DND-41 (cell line): ENCODE measurements at regions not wholly inside any gene's neighbourhood (a gene's known extent, or its start where the extent isn't known, plus 50 kb on each side); places are given as distances from the start of the nearest gene placed in this dataset.

ENCODE experiments used
- ATAC-seq: fragments of 200-7000 bp; cut with Tn5 transposase; 3 replicates; pipeline ENCODE4 v1.9.1; 2021; ENCODE audit warnings: low read depth; ENCODE audit not compliant: insufficient read depth
- DNase-seq: peaks from one replicate; pipeline ENCODE4 v3.0.0-alpha.2; 2020
- H2AFZ ChIP-seq: 2 replicates; pipeline ENCODE4 v1.6.0; 2012; ENCODE audit warnings: low read depth, low read length
- H3K27ac ChIP-seq: 2 replicates; pipeline ENCODE4 v1.5.1; 2012; ENCODE audit warnings: low read length, inconsistent platforms
- H3K27me3 ChIP-seq: fragments of 200-600 bp; sonication (generic); 2 replicates; pipeline ENCODE4 v1.6.0; 2012; ENCODE audit warnings: low read length, mild to moderate bottlenecking, inconsistent platforms; ENCODE audit not compliant: insufficient read depth, poor library complexity
- H3K36me3 ChIP-seq: 2 replicates; pipeline ENCODE4 v1.5.1; 2012; ENCODE audit warnings: low read length, inconsistent platforms; ENCODE audit not compliant: insufficient read depth
- H3K4me1 ChIP-seq: 2 replicates; pipeline ENCODE4 v1.5.1; 2012; ENCODE audit warnings: mild to moderate bottlenecking, low read length; ENCODE audit not compliant: insufficient read depth
- H3K4me2 ChIP-seq: 2 replicates; pipeline ENCODE4 v1.6.0; 2012; ENCODE audit warnings: mild to moderate bottlenecking, moderate library complexity, low read length, inconsistent platforms; ENCODE audit not compliant: insufficient read depth
- H3K4me3 ChIP-seq, 2 experiments: fragments of 200-600 bp in 1 of 2; shearing (Covaris generic) in 1 of 2; 2 replicates each; pipeline ENCODE4 v1.5.1; 2012 to 2016; ENCODE audit warnings: inconsistent platforms in 2 of 2, low read length in 2 of 2, mild to moderate bottlenecking in 2 of 2, low read depth in 1 of 2, moderate library complexity in 1 of 2
- H3K79me2 ChIP-seq: 2 replicates; pipeline ENCODE4 v1.6.0; 2012; ENCODE audit warnings: low read length, inconsistent platforms; ENCODE audit not compliant: insufficient read depth
- H3K9ac ChIP-seq: 2 replicates; pipeline ENCODE4 v1.6.0; 2012; ENCODE audit warnings: low read depth, mild to moderate bottlenecking, inconsistent platforms, low read length, moderate library complexity
- H3K9me3 ChIP-seq: 2 replicates; pipeline ENCODE4 v1.5.1; 2012; ENCODE audit warnings: low read length, moderate library complexity, mild to moderate bottlenecking, inconsistent platforms; ENCODE audit not compliant: insufficient read depth, severe bottlenecking
- H4K20me1 ChIP-seq: 2 replicates; pipeline ENCODE4 v1.6.0; 2012; ENCODE audit warnings: low read length; ENCODE audit not compliant: insufficient read depth
- EZH2 ChIP-seq: IDR thresholded peaks from 3 replicates; pipeline ENCODE4 v1.6.1; 2012; ENCODE audit warnings: borderline replicate concordance, low read depth, mild to moderate bottlenecking, moderate library complexity, low read length, inconsistent platforms; ENCODE audit not compliant: severe bottlenecking
- TF ChIP-seq, protein P1 (sequence below): IDR thresholded peaks from 2 replicates; pipeline ENCODE4 v1.5.1; 2012; ENCODE audit warnings: borderline replicate concordance, low read length, moderate library complexity, mild to moderate bottlenecking; ENCODE audit not compliant: poor library complexity, severe bottlenecking; ENCODE audit errors: extremely low read depth

DNA sequence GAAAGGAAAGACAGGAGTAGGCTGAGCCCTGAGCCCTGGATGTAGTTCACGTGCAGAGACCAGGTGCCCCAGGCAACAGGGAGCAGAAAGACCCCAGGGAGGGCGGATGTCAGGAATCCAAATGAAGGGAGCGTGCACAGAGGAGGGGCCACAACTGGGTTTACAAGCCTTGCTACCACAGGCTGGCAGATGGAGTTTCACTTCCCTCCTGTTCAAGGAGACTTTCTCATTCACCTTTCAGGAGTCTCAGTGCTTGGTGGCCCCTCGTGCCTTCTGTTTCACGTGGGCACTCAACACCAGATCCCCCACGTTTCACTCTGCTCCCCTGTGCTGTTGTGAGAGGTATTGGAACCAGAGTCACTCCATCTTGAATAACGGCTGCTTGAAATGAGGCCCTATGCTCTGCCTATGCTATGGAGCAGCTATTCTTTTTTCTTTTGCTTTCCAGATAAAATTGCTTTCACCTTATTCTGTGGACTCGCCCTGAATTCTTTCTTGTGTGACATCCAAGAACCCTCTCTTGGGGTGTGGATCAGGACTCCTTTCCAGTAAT is 601.4 kb upstream of the IGFBP3 start:
- ATAC-seq, result no peak
- H3K4me3 ChIP-seq, result no peak overlapping the region
- H3K4me2 ChIP-seq, result no peak overlapping the region
- H3K36me3 ChIP-seq, result no peaks in the 10 kb centered on the region
- no peak overlapping the region for H2AFZ ChIP-seq
- peaks cover 4% of the 10 kb centered on the region for H3K9me3 ChIP-seq
- H3K27ac ChIP-seq, result no peak overlapping the region
- no peak for TF ChIP-seq EZH2
- TF ChIP-seq, protein P1, sequence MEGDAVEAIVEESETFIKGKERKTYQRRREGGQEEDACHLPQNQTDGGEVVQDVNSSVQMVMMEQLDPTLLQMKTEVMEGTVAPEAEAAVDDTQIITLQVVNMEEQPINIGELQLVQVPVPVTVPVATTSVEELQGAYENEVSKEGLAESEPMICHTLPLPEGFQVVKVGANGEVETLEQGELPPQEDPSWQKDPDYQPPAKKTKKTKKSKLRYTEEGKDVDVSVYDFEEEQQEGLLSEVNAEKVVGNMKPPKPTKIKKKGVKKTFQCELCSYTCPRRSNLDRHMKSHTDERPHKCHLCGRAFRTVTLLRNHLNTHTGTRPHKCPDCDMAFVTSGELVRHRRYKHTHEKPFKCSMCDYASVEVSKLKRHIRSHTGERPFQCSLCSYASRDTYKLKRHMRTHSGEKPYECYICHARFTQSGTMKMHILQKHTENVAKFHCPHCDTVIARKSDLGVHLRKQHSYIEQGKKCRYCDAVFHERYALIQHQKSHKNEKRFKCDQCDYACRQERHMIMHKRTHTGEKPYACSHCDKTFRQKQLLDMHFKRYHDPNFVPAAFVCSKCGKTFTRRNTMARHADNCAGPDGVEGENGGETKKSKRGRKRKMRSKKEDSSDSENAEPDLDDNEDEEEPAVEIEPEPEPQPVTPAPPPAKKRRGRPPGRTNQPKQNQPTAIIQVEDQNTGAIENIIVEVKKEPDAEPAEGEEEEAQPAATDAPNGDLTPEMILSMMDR, result no peak
- no peaks in the 10 kb centered on the region for H4K20me1 ChIP-seq
- H3K9ac ChIP-seq, result no peak overlapping the region
- H3K79me2 ChIP-seq, result no peaks in the 10 kb centered on the region
- no peaks in the 10 kb centered on the region for H3K27me3 ChIP-seq
- H3K4me1 ChIP-seq, result no peaks in the 10 kb centered on the region
- no peak for DNase-seq

DNA sequence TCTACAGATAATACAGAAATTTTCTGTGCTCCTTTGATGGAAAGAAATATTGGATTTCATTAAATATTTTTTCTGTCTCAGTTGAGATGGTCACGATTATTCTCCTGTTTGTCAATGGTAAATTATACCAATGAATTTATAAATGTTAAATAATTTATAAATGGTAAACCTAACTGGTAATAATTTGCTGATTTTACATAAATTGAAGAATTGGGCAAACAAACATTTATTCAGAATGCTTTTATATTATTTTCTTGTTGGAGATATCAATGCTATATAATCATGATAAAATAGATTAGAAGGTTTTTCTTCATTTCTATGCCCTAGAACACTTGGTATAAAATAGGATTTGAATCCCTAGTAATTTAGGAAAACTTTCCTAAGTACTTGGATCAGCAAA is 597.6 kb upstream of the IGFBP3 start:
- Histone ChIP-seq H3K4me3 (no peak overlapping the region), H4K20me1 (no peaks in the 10 kb centered on the region)

DNA sequence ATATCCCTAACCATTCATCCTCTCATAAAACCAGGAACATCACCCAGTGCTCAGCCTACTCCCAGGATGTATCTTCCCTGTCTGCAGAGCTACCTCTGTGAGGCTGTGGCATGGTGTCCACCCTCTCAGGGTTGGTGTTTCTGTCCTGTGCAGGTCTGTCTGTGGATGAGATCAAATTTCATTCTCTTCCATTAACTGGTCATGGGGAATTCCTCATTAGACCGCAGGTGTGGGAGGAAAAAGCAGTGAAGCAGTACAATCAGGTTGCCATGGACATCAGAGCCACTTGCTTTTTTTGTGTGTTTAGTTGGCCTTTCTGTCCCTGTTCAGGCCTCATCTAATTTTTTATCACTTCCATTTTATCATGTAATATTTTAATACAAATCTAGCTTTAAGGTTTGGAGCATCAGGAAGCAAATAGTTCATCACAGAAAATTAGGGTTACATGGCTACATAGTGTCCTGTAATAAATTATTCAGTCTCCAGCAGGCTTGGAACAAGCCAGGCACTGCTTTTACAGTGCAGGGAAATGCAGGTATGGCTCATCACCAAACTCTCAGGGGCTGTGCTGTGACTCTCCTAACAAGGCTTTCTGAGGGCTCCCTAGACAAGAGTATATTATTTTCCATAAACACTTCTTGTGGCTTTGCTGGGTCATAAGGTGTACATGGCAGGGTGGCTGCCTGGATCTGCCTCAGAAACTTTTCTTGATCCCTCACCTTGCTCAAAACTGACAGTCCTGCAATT is 594.9 kb upstream of the IGFBP3 start:
- Histone ChIP-seq H3K27me3 (no peaks in the 10 kb centered on the region), H3K36me3 (no peaks in the 10 kb centered on the region), H4K20me1 (no peaks in the 10 kb centered on the region), H3K4me3 (no peak overlapping the region), H3K9ac (no peak overlapping the region), H2AFZ (no peak overlapping the region), H3K79me2 (no peaks in the 10 kb centered on the region), H3K9me3 (no peaks in the 10 kb centered on the region), H3K4me1 (no peaks in the 10 kb centered on the region), H3K27ac (no peak overlapping the region), H3K4me2 (no peak overlapping the region)
- TF ChIP-seq, protein P1, result no peak
- no peak for TF ChIP-seq EZH2
- ATAC-seq, result no peak
- no peak for DNase-seq

More for the DNA sequence above, 597.6 kb upstream of the IGFBP3 start:
- Histone ChIP-seq H2AFZ (no peak overlapping the region), H3K27ac (no peak overlapping the region), H3K79me2 (no peaks in the 10 kb centered on the region), H3K4me1 (no peaks in the 10 kb centered on the region), H3K27me3 (no peaks in the 10 kb centered on the region), H3K4me2 (no peak overlapping the region), H3K36me3 (no peaks in the 10 kb centered on the region), H3K9me3 (no peaks in the 10 kb centered on the region), H3K9ac (no peak overlapping the region)
- TF ChIP-seq, protein P1, result no peak
- TF ChIP-seq EZH2, result no peak
- ATAC-seq (no peak), DNase-seq (no peak)
